Astrocyte (in vitro differentiated cells and primary cell): ENCODE measurements at regions not wholly inside any gene's neighbourhood (a gene's known extent, or its start where the extent isn't known, plus 50 kb on each side); places are given as distances from the start of the nearest gene placed in this dataset.

Source experiments
- DNase-seq: peaks from one replicate; pipeline ENCODE4 v3.0.0-alpha.2; 2010; ENCODE audit warnings: low read depth
- FAIRE-seq: peaks from 2 replicates; lab custom pipeline; 2011; peaks lifted over from hg19 to GRCh38; lab: Jason Lieb, UNC
- H2AFZ ChIP-seq: 2 replicates; pipeline ENCODE4 v1.6.0; 2012; ENCODE audit warnings: low read depth, low read length, inconsistent platforms
- H3K27ac ChIP-seq: 2 replicates; pipeline ENCODE4 v1.5.1; 2011; ENCODE audit warnings: low read depth, low read length, inconsistent platforms
- H3K27me3 ChIP-seq: 2 replicates; pipeline ENCODE4 v1.6.0; 2011; ENCODE audit warnings: low read length, inconsistent platforms; ENCODE audit not compliant: insufficient read depth
- H3K36me3 ChIP-seq: 2 replicates; pipeline ENCODE4 v1.5.1; 2011; ENCODE audit warnings: low read length, inconsistent platforms; ENCODE audit not compliant: insufficient read depth
- H3K4me1 ChIP-seq: 2 replicates; pipeline ENCODE4 v1.5.1; 2011; ENCODE audit warnings: low read length, inconsistent platforms; ENCODE audit not compliant: insufficient read depth
- H3K4me2 ChIP-seq: 2 replicates; pipeline ENCODE4 v1.6.0; 2012; ENCODE audit warnings: low read length, inconsistent platforms
- H3K4me3 ChIP-seq: 2 replicates; pipeline ENCODE4 v1.5.1; 2011; ENCODE audit warnings: low read depth, mild to moderate bottlenecking, low read length, inconsistent platforms; ENCODE audit not compliant: insufficient read depth
- H3K79me2 ChIP-seq: 2 replicates; pipeline ENCODE4 v1.6.0; 2012; ENCODE audit warnings: mild to moderate bottlenecking, low read length, inconsistent platforms; ENCODE audit not compliant: insufficient read depth
- H3K9ac ChIP-seq: 2 replicates; pipeline ENCODE4 v1.6.0; 2012; ENCODE audit warnings: mild to moderate bottlenecking, low read length, inconsistent platforms
- H3K9me3 ChIP-seq: 2 replicates; pipeline ENCODE4 v1.5.1; 2012; ENCODE audit warnings: low read depth, mild to moderate bottlenecking, low read length, inconsistent platforms; ENCODE audit not compliant: insufficient read depth
- H4K20me1 ChIP-seq: 2 replicates; pipeline ENCODE4 v1.6.0; 2012; ENCODE audit warnings: low read length, inconsistent platforms; ENCODE audit not compliant: insufficient read depth
- H3K27ac Mint-ChIP-seq: one replicate; pipeline ENCODE4 v1.8.0; 2021; ENCODE audit warnings: mild to moderate bottlenecking, mixed read lengths; ENCODE audit not compliant: unreplicated experiment
- H3K27me3 Mint-ChIP-seq: one replicate; pipeline ENCODE4 v1.8.0; 2021; ENCODE audit warnings: low read depth, mixed read lengths; ENCODE audit not compliant: unreplicated experiment
- H3K36me3 Mint-ChIP-seq: one replicate; pipeline ENCODE4 v1.8.0; 2021; ENCODE audit warnings: low read depth, mixed read lengths; ENCODE audit not compliant: unreplicated experiment
- H3K4me1 Mint-ChIP-seq: one replicate; pipeline ENCODE4 v1.8.0; 2021; ENCODE audit warnings: low read depth, mixed read lengths; ENCODE audit not compliant: unreplicated experiment
- H3K4me3 Mint-ChIP-seq: one replicate; pipeline ENCODE4 v1.8.0; 2021; ENCODE audit warnings: mild to moderate bottlenecking, moderate library complexity, mixed read lengths; ENCODE audit not compliant: unreplicated experiment
- H3K9me3 Mint-ChIP-seq: one replicate; pipeline ENCODE4 v1.8.0; 2021; ENCODE audit warnings: mild to moderate bottlenecking, mixed read lengths; ENCODE audit not compliant: unreplicated experiment
- EZH2 ChIP-seq: IDR thresholded peaks from 2 replicates; pipeline ENCODE4 v1.6.1; 2012; ENCODE audit warnings: mild to moderate bottlenecking, low read length, inconsistent platforms; ENCODE audit not compliant: insufficient read depth
- TF ChIP-seq, protein P1 (sequence below): IDR thresholded peaks from 2 replicates; pipeline ENCODE4 v1.5.1; 2011; ENCODE audit warnings: low read depth, mild to moderate bottlenecking, inconsistent platforms, low read length, moderate library complexity; ENCODE audit not compliant: insufficient read depth

DNA sequence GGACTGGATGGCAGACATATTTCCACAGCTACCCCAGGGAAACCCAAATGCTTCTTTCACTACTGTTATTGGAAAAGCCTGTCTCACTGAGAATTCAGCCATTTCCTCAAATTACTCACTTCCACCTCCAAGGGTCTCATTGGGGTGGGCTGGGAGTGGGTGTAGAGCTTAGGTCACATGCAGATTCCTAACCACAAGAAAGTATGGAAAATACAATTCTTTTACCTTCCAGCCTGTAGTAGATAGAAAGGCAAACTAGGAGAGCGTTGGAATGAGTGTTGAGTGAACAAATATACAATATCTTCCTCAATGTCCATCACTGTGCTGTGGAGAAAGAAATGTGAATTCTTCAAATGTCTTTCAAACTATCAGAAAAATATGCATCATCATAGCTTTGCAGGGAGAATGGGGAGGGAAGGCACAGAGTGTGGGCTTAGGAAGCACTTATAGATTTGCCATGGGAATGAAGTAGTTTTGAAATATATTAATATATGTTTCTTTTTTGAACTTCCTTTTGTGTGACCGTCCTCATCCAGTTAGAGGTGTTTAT is 245.3 kb upstream of the JADE1 start:
- peak overlapping the region; percentile 3 for H3K4me3 ChIP-seq
- peaks cover 39% of the 10 kb centered on the region for H3K4me1 Mint-ChIP-seq
- peaks cover 1% of the 10 kb centered on the region for H3K36me3 Mint-ChIP-seq
- H3K9me3 ChIP-seq, result no peaks in the 10 kb centered on the region
- no peaks in the 10 kb centered on the region for H3K36me3 ChIP-seq
- DNase-seq, result peak; percentile 34
- H3K79me2 ChIP-seq, result no peaks in the 10 kb centered on the region
- no peak overlapping the region for H3K4me3 Mint-ChIP-seq
- H3K27me3 ChIP-seq, result no peaks in the 10 kb centered on the region
- H2AFZ ChIP-seq, result peak overlapping the region; percentile 27
- peak overlapping the region; percentile 64 for H3K27ac Mint-ChIP-seq
- H3K4me1 ChIP-seq, result peaks cover 20% of the 10 kb centered on the region
- peaks cover 3% of the 10 kb centered on the region for H3K9me3 Mint-ChIP-seq
- no peak for TF ChIP-seq EZH2
- H3K27ac ChIP-seq, result peak overlapping the region; percentile 25
- H3K27me3 Mint-ChIP-seq, result no peaks in the 10 kb centered on the region
- no peak for FAIRE-seq
- H4K20me1 ChIP-seq, result no peaks in the 10 kb centered on the region
- peak overlapping the region; percentile 9 for H3K9ac ChIP-seq
- H3K4me2 ChIP-seq, result peak overlapping the region; percentile 38

DNA sequence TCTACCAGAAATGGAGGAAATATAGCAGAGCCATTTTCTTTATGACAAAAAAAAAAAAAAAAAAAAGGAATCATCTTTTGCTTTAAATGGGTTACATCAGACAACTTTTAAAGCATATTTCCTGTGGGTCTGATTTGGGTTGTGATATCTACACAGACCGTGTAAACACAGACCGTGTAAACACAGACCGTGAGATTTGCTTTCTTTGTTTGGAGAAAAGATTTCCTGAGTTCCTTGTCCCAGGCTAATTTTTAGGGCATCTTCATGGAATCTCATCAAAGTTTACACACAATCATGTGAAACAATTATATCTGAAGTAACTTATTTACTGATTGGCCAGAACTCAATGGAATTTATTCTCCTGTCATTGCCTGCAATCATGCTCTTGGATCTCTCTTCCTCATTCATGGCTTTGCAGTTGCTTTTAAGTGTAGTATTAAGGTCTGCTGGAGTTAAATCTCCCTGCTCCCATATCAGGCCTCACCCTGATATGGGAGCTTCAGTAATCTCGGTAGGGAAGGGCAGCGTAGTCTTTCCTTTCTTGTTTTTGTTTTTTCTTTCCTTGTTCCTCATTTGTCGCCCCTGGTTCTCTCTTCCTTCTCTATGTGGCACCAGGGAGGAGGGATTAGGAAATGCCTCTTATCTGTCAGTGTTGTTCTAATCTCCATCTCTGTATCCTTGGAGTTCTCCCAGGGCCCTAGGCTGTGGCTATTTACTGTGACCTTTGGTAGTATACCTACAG is 248.6 kb upstream of the JADE1 start:
- H3K9me3 Mint-ChIP-seq, result no peaks in the 10 kb centered on the region
- Histone ChIP-seq H3K4me1 (peaks cover 21% of the 10 kb centered on the region), H3K9me3 (no peaks in the 10 kb centered on the region), H3K27me3 (no peaks in the 10 kb centered on the region), H4K20me1 (no peaks in the 10 kb centered on the region), H3K4me3 (no peak overlapping the region), H3K4me2 (no peak overlapping the region), H2AFZ (no peak overlapping the region), H3K9ac (no peak overlapping the region), H3K27ac (no peak overlapping the region), H3K79me2 (no peaks in the 10 kb centered on the region), H3K36me3 (no peaks in the 10 kb centered on the region)
- peaks cover 4% of the 10 kb centered on the region for H3K36me3 Mint-ChIP-seq
- peak overlapping the region; percentile 35 for H3K27ac Mint-ChIP-seq
- no peak overlapping the region for H3K4me3 Mint-ChIP-seq
- H3K4me1 Mint-ChIP-seq, result peaks cover 36% of the 10 kb centered on the region
- FAIRE-seq, result no peak
- TF ChIP-seq, protein P1, sequence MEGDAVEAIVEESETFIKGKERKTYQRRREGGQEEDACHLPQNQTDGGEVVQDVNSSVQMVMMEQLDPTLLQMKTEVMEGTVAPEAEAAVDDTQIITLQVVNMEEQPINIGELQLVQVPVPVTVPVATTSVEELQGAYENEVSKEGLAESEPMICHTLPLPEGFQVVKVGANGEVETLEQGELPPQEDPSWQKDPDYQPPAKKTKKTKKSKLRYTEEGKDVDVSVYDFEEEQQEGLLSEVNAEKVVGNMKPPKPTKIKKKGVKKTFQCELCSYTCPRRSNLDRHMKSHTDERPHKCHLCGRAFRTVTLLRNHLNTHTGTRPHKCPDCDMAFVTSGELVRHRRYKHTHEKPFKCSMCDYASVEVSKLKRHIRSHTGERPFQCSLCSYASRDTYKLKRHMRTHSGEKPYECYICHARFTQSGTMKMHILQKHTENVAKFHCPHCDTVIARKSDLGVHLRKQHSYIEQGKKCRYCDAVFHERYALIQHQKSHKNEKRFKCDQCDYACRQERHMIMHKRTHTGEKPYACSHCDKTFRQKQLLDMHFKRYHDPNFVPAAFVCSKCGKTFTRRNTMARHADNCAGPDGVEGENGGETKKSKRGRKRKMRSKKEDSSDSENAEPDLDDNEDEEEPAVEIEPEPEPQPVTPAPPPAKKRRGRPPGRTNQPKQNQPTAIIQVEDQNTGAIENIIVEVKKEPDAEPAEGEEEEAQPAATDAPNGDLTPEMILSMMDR, result no peak
- TF ChIP-seq EZH2, result no peak
- H3K27me3 Mint-ChIP-seq, result no peaks in the 10 kb centered on the region
- DNase-seq, result no peak

DNA sequence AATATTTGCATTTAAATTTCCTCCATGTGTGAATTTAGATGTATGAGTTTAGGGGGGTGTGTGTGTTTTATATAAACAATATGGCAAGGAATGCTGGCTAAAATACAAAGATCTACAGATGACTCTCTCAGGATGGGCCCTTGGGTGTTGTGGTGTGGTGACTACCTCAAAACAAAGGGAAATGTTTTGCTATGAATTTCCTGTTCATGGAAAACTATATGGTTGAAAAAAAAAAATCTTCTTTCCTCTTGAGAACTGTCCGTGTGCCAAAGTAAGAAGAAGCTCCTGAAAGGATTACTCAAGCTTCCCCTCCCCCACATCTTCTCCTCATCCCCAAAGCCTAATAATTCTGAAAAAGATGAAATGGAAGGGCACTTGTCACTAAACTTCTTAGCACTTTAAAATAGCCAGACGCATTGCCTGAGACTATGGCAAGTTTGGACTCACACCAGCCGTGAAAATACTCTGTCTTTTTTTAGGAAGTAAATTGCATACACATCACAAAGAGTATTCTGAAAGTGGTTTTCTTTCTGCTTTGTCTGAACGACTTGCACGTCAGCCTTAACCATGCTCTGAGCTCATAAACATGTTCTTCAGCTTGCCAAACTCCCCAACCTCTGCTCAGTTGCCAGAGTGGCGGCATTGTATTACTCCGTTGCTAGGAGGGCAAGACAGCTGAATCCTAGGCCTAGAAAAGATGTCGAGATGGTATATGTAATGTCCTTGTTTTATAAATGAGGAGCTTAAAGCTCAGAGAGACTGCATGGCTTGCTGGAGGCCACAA is 250.4 kb upstream of the JADE1 start:
- no peak for FAIRE-seq
- Histone ChIP-seq H3K27me3 (no peaks in the 10 kb centered on the region), H3K9me3 (no peaks in the 10 kb centered on the region), H3K4me3 (no peak overlapping the region), H3K36me3 (no peaks in the 10 kb centered on the region), H4K20me1 (no peaks in the 10 kb centered on the region), H3K9ac (peak overlapping the region; percentile 9), H3K4me1 (peaks cover 21% of the 10 kb centered on the region), H3K27ac (peak overlapping the region; percentile 38), H3K79me2 (no peaks in the 10 kb centered on the region), H2AFZ (peak overlapping the region; percentile 45), H3K4me2 (peak overlapping the region; percentile 15)
- Mint-ChIP-seq H3K9me3 (no peaks in the 10 kb centered on the region), H3K4me3 (no peak overlapping the region), H3K27me3 (no peaks in the 10 kb centered on the region), H3K27ac (peak overlapping the region; percentile 84), H3K4me1 (peaks cover 37% of the 10 kb centered on the region), H3K36me3 (peaks cover 2% of the 10 kb centered on the region)
- peak; percentile 87 for DNase-seq
- TF ChIP-seq, protein P1, result no peak
- no peak for TF ChIP-seq EZH2
